Endothelial cell of umbilical vein (primary cell): ENCODE measurements at regions not wholly inside any gene's neighbourhood (a gene's known extent, or its start where the extent isn't known, plus 50 kb on each side); places are given as distances from the start of the nearest gene placed in this dataset.

Source experiments
- CTCF ChIP-seq, 2 donors: IDR thresholded peaks; 1 replicate in 1 of 2; 2 replicates in 1 of 2; pipeline ENCODE4 v1.5.1; 2011; ENCODE audit warnings: low read length in 2 of 2, mild to moderate bottlenecking in 2 of 2, moderate library complexity in 2 of 2, control low read depth in 1 of 2, inconsistent platforms in 1 of 2, low read depth in 1 of 2; ENCODE audit not compliant: insufficient read depth in 1 of 2; ENCODE audit errors: extremely low read depth in 1 of 2
- EZH2 ChIP-seq: IDR thresholded peaks from 2 replicates; pipeline ENCODE4 v1.6.1; 2012; ENCODE audit warnings: borderline replicate concordance, low read depth, mild to moderate bottlenecking, moderate library complexity, low read length, inconsistent platforms; ENCODE audit not compliant: severe bottlenecking
- JUN ChIP-seq: IDR thresholded peaks from 2 replicates; pipeline ENCODE4 v1.6.1; 2011; ENCODE audit warnings: borderline replicate concordance, low read depth; ENCODE audit not compliant: insufficient read length, insufficient read depth
- POLR2AphosphoS5 ChIP-seq: IDR thresholded peaks from 2 replicates; pipeline ENCODE4 v1.6.1; 2012; ENCODE audit warnings: low read depth, mild to moderate bottlenecking, control low read depth, low read length, moderate library complexity; ENCODE audit not compliant: insufficient read depth

- TF ChIP-seq CTCF (IDR thresholded peaks at IDR 0.05; ENCODE audit: extremely low read depth in 1 of 2, insufficient read depth in 1 of 2, low read depth in 1 of 2, low read length in 2 of 2): no peak
- TF ChIP-seq POLR2AphosphoS5: no peak
- no peak for TF ChIP-seq EZH2
- no peak for TF ChIP-seq JUN
Measured at GRCh38 chr3:103684904-103685303, 1250.1 kb downstream of the ZPLD1 start.
